HG03558 (cell line): ENCODE measurements at regions not wholly inside any gene's neighbourhood (a gene's known extent, or its start where the extent isn't known, plus 50 kb on each side); places are given as distances from the start of the nearest gene placed in this dataset.
"Not testable (repeated sequence)": the region's sequence is repeated elsewhere in the genome, so short reads cannot be mapped to it uniquely, and the experiment has no call there.

Experiments used
- ATAC-seq: cut with Tn5 transposase; IDR thresholded peaks from one replicate; pipeline ENCODE4 v1.9.1; 2021; ENCODE audit warnings: moderate number of reproducible peaks; ENCODE audit not compliant: unreplicated experiment; ENCODE audit errors: extremely low read depth

DNA sequence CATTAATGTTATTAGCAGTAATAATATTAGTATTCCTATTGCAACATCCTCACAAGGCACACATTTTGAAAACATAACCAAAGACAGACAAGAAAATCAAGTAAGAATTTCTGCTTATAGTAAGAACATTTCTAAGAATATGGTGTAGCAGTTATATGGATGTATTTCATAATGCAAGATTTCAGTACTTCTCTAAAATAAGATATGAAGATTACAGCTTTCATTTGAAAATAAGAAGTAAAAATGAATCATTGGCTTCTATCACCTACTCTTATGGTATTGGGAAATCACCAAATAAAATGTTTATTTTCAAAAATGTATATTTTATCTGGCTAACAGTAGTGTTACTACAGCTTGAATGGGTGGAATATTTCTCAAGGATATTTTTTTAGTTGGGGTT, 103.8 kb upstream of the USP25 start:
- ATAC-seq = no peak

GRCh38 chr21:15627011-15627410, 102.8 kb upstream of the USP25 start:
- ATAC-seq = no peak

GRCh38 chr21:15627823-15628222, 102.0 kb upstream of the USP25 start:
- ATAC-seq = no peak

- ATAC-seq = no peak
These were observed 98.4 kb upstream of the USP25 start for GRCh38 chr21:15631342-15631741.

DNA sequence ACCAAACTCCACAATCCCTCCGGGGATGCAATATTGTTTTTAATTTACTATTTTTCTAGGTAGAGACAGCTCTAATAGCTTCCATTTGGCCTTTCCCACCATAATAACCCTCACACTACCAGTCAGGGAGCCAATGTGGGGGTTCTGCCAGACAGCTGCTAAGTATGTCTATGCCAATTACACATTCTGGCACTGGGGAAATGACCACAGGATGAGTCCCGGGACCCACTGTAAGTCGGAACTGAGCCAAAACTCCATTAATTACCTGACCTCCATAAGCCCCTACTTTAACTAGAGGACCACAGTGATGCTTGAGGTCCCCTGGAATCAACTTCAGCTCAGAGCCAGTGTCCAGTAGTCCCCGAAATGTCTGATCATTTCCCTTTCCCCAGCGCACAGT, 95.2 kb upstream of the USP25 start:
- ATAC-seq = not testable (repeated sequence)

- ATAC-seq = no peak
These were observed 90.8 kb upstream of the USP25 start for GRCh38 chr21:15638856-15639549.

- ATAC-seq = not testable (repeated sequence)
These were observed 89.7 kb upstream of the USP25 start for GRCh38 chr21:15640113-15640512.

DNA sequence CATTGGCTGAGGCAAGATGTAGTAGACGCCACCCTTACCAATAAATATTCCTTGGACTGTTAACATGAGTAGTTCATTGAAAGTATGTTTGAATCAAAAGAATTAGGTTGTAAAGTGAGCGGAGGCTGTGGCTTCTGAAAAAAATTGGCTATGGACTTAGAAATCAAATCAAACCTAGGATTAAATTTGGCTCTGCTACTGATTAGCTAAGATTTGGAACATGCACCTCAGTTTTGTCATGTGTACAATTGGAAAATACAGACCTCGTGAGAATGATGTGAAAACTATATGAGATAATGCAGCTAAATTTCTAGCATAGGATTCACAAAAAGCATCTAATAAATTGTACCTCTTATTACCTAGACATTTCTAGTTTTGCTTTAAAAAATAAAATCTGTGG, 85.3 kb upstream of the USP25 start:
- no peak for ATAC-seq

GRCh38 chr21:15645830-15646229, 84.0 kb upstream of the USP25 start:
- ATAC-seq = no peak

- no peak for ATAC-seq
These were observed 79.0 kb upstream of the USP25 start for GRCh38 chr21:15650735-15651134.

- no peak for ATAC-seq
These were observed 78.6 kb upstream of the USP25 start for GRCh38 chr21:15651172-15651571.

DNA sequence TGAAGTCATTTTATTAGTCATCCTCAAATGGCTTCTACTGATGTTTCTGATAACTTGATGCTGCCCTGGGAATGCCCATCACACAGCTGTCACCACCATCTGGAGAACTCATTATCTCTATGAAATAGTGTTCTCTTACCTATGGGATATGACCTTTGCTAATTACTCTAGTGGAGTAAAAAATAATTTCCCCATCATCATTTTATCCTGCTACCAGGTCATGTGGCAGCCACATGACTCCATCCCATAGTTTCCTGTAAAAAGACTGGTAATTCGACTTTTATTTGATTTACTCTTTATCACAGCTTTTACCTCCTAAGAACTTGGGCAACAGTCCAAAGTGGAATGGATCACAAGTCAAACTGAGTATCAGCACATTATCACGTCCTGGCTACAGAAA, 76.1 kb upstream of the USP25 start:
- ATAC-seq = no peak

GRCh38 chr21:15654171-15654570, 75.6 kb upstream of the USP25 start:
- ATAC-seq = no peak

GRCh38 chr21:15659753-15660422, 69.9 kb upstream of the USP25 start:
- ATAC-seq = no peak

GRCh38 chr21:15660423-15660804, 69.4 kb upstream of the USP25 start:
- no peak for ATAC-seq

GRCh38 chr21:15667010-15667409, 62.8 kb upstream of the USP25 start:
- ATAC-seq = no peak

- ATAC-seq = no peak
These were observed 62.0 kb upstream of the USP25 start for GRCh38 chr21:15667819-15668218.

- no peak for ATAC-seq
These were observed 60.5 kb upstream of the USP25 start for GRCh38 chr21:15669247-15669646.

DNA sequence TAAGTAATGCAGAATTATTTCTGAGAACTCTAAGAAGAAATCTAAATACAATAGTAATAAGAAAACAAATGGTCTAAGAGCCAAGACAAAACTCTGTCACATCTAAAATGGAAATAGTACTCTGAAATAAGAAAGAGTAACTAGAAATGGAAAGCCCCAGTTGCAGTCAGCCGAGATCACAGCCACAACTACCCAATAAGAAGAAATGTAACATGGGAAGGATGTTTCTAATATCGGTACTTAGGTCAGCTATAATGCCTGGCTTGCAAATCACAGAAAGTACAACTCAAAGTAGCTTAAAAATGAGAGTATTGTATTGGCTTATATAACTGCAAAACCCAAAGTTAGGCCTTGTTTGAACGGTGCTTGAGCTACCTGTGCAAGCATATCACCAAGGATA, 58.6 kb upstream of the USP25 start:
- no peak for ATAC-seq

DNA sequence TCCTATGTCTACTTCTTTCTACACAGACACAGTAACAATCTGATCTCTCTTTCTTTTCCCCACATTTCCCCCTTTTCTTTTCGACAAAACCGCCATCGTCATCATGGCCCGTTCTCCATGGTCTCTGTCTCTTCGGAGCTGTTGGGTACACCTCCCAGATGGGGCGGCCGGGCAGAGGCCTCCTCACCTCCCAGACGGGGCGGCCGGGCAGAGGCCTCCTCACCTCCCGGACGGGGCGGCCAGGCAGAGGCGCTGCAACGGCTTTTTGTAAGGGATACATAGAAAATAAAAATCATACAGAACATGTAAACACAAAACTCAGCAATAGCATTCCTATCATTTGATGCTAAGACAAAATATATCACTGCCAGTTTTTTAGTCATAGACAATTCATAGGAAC, 57.2 kb upstream of the USP25 start:
- ATAC-seq = not testable (repeated sequence)

DNA sequence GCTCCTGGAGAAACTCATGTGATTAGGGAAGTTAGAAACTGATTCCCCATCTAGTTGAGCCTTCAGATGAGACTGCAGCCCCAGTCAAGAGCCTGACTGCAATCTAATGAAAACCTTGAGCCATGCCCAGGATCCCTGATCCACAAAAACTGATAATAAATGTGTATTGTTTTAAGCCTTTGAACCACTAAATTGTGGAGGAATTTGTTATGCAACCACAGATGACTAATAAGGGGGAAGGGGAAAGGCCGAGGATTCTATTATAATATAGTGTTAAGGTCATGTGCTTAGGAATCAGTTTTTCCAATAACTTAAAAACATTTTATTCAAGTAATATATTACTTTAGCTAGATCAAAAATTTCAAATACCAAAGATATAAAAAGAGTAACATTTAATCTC, 52.8 kb upstream of the USP25 start:
- ATAC-seq = no peak

- no peak for ATAC-seq
These were observed 50.2 kb upstream of the USP25 start for GRCh38 chr21:15679630-15680029.
